ENCODE measurements at regions not wholly inside any gene's neighbourhood (a gene's known extent, or its start where the extent isn't known, plus 50 kb on each side); places are given as distances from the start of the nearest gene placed in this dataset.

DNA sequence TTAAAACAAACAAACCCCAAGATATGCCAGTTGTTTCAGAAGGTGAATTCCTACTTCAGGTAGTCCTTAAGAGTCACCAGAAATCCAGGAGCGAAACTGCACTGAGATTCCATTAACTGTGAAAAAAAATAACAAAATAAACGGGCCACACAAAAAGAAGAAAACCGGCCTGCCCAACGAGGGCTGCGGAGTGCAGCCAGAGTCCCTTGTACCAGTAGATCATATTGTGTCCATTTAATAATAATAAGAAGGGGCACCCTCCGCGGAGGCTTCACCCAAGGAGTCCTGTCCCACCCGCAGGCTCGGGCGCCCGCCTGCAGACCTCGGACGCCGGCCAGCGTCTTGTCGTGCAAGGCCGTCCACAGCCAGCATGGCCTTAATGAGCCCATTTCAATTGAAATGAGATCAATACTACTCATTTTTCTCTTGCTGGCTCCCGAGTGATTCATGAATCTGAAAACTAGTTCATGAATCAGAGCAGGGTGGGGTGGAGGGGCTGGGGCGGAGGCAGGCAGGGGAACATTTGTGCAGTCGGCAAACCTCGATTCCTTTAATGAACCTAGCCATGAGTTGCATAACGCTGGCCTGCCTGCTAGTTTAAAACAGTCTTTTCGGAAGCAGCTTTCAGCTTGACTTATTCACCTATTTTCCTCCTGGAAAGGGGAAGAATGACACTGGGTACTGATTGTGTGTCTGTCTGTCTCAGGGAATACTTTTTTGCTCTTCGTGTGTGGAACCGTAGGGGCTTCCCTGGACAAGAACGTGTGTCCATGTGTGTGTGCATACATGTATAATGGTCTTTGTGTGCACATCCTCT lies 113.1 kb upstream of the IRF2BP2 start:
- Histone ChIP-seq H3K4me2 (ENCODE audit: low read depth, low read length, poor library complexity, severe bottlenecking) (no peak overlapping the region), H3K27me3 (ENCODE audit: low read length) (no peaks in the 10 kb centered on the region), H3K4me3 (ENCODE audit: low read length) (no peak overlapping the region), H3K4me1 (ENCODE audit: low read length) (peaks cover 11% of the 10 kb centered on the region), H3K36me3 (ENCODE audit: insufficient read depth, low read length) (no peaks in the 10 kb centered on the region), H4K20me1 (ENCODE audit: insufficient read depth, low read depth, low read length) (no peaks in the 10 kb centered on the region), H2AFZ (ENCODE audit: low read length) (no peak overlapping the region), H3K27ac (ENCODE audit: low read length) (no peak overlapping the region), H3K9ac (ENCODE audit: low read length) (no peak overlapping the region), H3K79me2 (ENCODE audit: low read length) (no peaks in the 10 kb centered on the region), H3K9me2 (replicated peaks; ENCODE audit: insufficient read depth, low read length) (no peaks in the 10 kb centered on the region), H3K9me3 (ENCODE audit: low read length) (no peaks in the 10 kb centered on the region)
- DNase-seq = no peak

DNA sequence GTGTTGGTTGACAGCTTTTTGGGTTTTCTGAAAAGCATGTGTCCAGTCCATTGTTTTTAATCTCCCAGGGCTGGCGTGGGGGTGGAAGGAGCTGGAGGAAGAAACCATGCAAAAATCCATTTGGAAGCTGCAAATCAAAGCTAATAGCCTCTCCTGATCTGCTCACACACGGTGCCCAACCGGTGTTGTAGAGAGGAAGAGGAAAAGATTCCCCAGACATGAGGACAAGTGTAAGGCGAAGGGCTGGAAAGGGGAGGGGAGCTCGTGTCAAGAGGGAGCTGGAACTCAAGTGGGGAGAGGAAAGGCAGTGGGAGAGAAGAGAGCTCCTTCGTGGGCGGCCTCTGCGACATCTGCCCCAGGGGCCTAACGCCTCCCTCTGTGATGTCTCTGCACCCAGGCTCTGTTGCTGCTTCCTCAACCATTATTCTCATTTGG lies 112.3 kb upstream of the IRF2BP2 start:
- Histone ChIP-seq H3K4me2 (ENCODE audit: low read depth, low read length, poor library complexity, severe bottlenecking) (no peak overlapping the region), H3K27me3 (ENCODE audit: low read length) (no peaks in the 10 kb centered on the region), H3K9ac (ENCODE audit: low read length) (no peak overlapping the region), H4K20me1 (ENCODE audit: insufficient read depth, low read depth, low read length) (no peaks in the 10 kb centered on the region), H3K27ac (ENCODE audit: low read length) (no peak overlapping the region), H3K4me1 (ENCODE audit: low read length) (peaks cover 11% of the 10 kb centered on the region), H2AFZ (ENCODE audit: low read length) (no peak overlapping the region), H3K9me3 (ENCODE audit: low read length) (no peaks in the 10 kb centered on the region), H3K36me3 (ENCODE audit: insufficient read depth, low read length) (no peaks in the 10 kb centered on the region), H3K79me2 (ENCODE audit: low read length) (no peaks in the 10 kb centered on the region), H3K9me2 (replicated peaks; ENCODE audit: insufficient read depth, low read length) (no peaks in the 10 kb centered on the region), H3K4me3 (ENCODE audit: low read length) (no peak overlapping the region)
- DNase-seq = no peak

DNA sequence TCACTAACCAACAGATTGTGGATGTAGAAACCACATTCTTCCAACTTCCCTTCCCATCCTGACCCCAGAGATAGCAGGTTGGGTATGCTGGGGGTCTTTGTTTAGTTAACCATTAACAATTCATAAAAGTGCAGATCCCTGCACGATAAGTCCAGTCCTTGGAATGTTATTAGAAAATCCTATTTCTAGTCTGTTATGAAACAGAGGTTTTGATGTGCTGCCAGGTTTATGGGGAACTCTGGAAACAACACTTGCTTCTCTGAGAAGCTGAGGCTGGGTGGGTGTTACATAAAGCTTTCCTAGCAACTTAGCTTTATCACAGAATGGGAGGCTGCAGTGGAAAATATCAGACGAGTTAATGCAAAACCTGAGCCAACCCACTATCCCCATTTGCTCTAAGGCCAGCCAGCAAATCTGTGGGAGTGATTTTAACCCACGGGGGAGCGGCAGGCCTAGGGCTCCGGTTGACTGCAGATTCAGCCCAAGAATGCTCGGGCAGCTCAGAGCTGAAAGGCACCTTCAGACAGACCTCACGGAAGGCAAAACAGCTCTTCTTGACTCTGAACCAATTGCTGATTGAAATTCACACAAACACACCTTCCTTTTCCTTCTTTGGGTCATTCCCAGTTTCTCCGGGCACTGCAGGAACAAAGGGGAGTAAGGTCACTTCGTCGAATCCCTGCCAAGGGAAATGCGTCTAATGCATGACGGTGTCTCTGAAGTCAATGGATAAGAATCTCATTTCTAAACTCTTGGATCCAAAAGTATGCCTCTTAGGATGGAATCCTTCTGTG lies 111.7 kb upstream of the IRF2BP2 start:
- Histone ChIP-seq H3K9ac (ENCODE audit: low read length) (no peak overlapping the region), H3K9me3 (ENCODE audit: low read length) (no peaks in the 10 kb centered on the region), H3K4me1 (ENCODE audit: low read length) (peaks cover 5% of the 10 kb centered on the region), H3K4me3 (ENCODE audit: low read length) (no peak overlapping the region), H2AFZ (ENCODE audit: low read length) (no peak overlapping the region), H3K27me3 (ENCODE audit: low read length) (no peaks in the 10 kb centered on the region), H3K4me2 (ENCODE audit: low read depth, low read length, poor library complexity, severe bottlenecking) (no peak overlapping the region), H3K9me2 (replicated peaks; ENCODE audit: insufficient read depth, low read length) (no peaks in the 10 kb centered on the region), H3K27ac (ENCODE audit: low read length) (no peak overlapping the region), H4K20me1 (ENCODE audit: insufficient read depth, low read depth, low read length) (no peaks in the 10 kb centered on the region), H3K36me3 (ENCODE audit: insufficient read depth, low read length) (no peaks in the 10 kb centered on the region), H3K79me2 (ENCODE audit: low read length) (no peaks in the 10 kb centered on the region)
- DNase-seq = no peak

DNA sequence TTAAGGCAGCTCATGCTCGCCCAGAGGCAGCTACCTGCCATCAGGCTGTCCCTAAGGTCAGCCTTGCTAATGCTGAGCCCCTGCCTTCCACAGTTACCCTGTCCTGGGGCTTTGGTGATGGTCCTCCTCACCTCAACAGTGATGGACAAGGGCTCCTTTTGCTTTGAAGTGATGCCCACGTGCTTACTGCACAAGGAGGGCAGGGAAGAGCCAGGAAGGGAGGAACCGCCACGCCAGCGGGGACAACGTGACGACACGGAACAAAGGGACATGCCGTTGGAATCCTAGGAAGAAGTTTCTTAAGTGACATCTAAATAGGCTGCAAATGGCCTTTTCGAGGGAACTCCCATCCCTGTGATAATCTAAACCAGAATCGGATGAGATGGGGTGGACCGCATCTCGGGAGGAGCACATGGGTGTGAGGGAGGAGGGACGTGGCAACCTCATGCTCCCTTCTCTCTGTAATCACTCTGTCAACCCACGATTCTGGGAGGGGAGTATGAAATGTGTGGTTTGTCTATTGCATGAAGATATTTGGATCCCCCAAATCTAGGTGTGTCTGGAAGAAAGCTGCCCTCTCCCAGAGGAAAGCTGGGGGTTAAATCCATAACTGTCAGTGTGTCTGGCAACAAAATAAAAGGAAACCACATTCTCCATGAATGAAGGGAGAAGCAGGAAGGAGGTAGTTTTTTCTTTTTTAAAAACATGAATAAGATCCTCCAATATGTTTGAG lies 110.9 kb upstream of the IRF2BP2 start:
- no peaks in the 10 kb centered on the region for H3K9me3 ChIP-seq (ENCODE audit: low read length)
- no peaks in the 10 kb centered on the region for H3K27me3 ChIP-seq (ENCODE audit: low read length)
- no peak overlapping the region for H3K4me3 ChIP-seq (ENCODE audit: low read length)
- H3K9me2 ChIP-seq (replicated peaks; ENCODE audit: insufficient read depth, low read length) = no peaks in the 10 kb centered on the region
- no peak overlapping the region for H3K4me2 ChIP-seq (ENCODE audit: low read depth, low read length, poor library complexity, severe bottlenecking)
- H3K27ac ChIP-seq (ENCODE audit: low read length) = no peak overlapping the region
- no peaks in the 10 kb centered on the region for H3K79me2 ChIP-seq (ENCODE audit: low read length)
- no peaks in the 10 kb centered on the region for H4K20me1 ChIP-seq (ENCODE audit: insufficient read depth, low read depth, low read length)
- H3K4me1 ChIP-seq (ENCODE audit: low read length) = peaks cover 4% of the 10 kb centered on the region
- no peak overlapping the region for H2AFZ ChIP-seq (ENCODE audit: low read length)
- DNase-seq = no peak
- H3K36me3 ChIP-seq (ENCODE audit: insufficient read depth, low read length) = no peaks in the 10 kb centered on the region
- H3K9ac ChIP-seq (ENCODE audit: low read length) = no peak overlapping the region

DNA sequence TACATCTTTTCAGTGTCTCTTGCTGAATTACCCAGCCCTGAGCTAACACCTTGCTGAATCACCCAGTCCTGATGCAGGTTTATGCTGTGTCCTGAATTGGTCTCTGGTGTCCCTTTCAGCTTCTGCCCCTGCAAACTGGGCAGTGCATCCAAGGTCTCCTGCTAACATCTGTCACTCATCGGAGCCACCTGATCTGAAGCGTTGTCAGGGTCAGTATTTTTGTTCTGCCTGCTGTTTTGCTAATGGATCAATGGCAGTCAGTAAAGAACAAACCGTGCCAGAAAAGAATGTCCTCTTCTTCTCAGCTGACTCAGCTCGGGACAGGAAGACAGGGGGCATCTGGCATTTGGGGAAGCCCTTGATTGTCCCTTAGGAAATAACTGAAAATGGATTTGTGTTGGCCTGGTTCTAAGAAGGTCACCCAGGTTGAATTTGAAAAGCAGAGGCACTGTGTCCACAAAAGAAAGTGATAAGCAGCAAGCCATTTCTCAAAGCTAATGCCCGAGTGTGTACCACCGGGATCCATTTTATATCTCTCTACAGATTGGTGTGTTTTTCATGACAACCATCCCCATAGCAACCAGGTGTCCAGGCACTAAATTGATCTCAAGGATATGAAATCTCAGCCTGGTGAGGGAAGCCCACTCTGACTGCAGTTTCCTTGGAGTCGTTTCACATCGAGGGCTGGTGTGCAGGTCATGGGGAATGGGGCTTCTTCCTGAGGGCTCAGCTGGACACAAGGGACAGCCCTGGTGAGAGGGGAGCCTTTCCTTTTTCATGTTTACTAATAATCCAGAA lies 109.7 kb upstream of the IRF2BP2 start:
- H3K4me2 ChIP-seq (ENCODE audit: low read depth, low read length, poor library complexity, severe bottlenecking) = no peak overlapping the region
- no peaks in the 10 kb centered on the region for H3K9me3 ChIP-seq (ENCODE audit: low read length)
- H3K9ac ChIP-seq (ENCODE audit: low read length) = no peak overlapping the region
- H3K4me1 ChIP-seq (ENCODE audit: low read length) = peaks cover 4% of the 10 kb centered on the region
- H3K36me3 ChIP-seq (ENCODE audit: insufficient read depth, low read length) = no peaks in the 10 kb centered on the region
- H3K4me3 ChIP-seq (ENCODE audit: low read length) = no peak overlapping the region
- no peaks in the 10 kb centered on the region for H3K9me2 ChIP-seq (replicated peaks; ENCODE audit: insufficient read depth, low read length)
- no peak for DNase-seq
- no peaks in the 10 kb centered on the region for H3K79me2 ChIP-seq (ENCODE audit: low read length)
- H3K27ac ChIP-seq (ENCODE audit: low read length) = no peak overlapping the region
- no peaks in the 10 kb centered on the region for H3K27me3 ChIP-seq (ENCODE audit: low read length)
- no peaks in the 10 kb centered on the region for H4K20me1 ChIP-seq (ENCODE audit: insufficient read depth, low read depth, low read length)
- no peak overlapping the region for H2AFZ ChIP-seq (ENCODE audit: low read length)

DNA sequence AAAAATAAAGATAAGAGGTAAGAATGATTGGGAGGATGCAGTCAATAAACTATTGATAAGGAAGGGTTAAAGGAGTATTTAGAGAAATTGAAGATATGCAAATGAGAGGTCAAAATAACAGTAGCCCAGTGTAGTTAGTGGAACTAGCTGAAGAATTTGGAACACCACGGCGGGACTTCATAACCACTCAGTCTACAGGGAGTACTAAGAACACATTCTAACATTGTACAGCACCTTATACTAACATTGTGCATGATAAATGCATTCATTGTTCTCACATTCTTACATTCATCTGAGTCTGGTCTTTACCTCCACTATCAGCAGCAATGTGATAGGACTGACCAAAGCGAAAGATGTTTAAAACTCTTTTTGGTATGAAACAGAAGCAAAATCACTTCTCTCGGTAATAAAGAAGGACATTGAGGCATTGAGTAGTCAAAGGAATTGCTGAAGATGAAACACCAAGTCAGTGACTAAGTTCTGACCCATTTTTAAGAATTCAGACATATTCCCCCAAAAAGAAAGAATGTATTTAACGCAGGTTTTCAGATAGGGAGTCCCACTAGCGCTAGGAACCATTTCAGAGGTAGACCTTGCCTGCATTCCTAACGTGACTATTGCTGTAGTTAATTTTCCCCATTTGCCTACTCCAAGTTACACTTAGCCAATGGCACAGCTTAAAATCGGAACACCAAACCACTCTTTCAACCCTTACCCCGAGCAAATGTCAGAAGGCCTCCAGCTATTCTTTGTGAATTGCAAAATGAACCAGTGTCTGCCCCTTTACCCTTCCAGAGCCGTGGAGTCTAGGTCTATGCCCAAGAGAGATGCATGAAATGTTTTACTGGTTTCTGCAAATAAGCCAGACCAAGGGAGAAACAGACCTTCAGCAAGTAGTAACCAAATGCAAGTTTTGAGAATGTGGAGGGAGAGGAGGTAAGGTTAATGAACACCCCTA lies 108.8 kb upstream of the IRF2BP2 start:
- H3K9me3 ChIP-seq (ENCODE audit: low read length) = no peaks in the 10 kb centered on the region
- no peak for DNase-seq
- no peak overlapping the region for H3K9ac ChIP-seq (ENCODE audit: low read length)
- H3K9me2 ChIP-seq (replicated peaks; ENCODE audit: insufficient read depth, low read length) = no peaks in the 10 kb centered on the region
- H3K79me2 ChIP-seq (ENCODE audit: low read length) = no peaks in the 10 kb centered on the region
- H3K4me3 ChIP-seq (ENCODE audit: low read length) = no peak overlapping the region
- H2AFZ ChIP-seq (ENCODE audit: low read length) = no peak overlapping the region
- H3K4me2 ChIP-seq (ENCODE audit: low read depth, low read length, poor library complexity, severe bottlenecking) = no peak overlapping the region
- no peaks in the 10 kb centered on the region for H3K27me3 ChIP-seq (ENCODE audit: low read length)
- H3K36me3 ChIP-seq (ENCODE audit: insufficient read depth, low read length) = no peaks in the 10 kb centered on the region
- H4K20me1 ChIP-seq (ENCODE audit: insufficient read depth, low read depth, low read length) = no peaks in the 10 kb centered on the region
- H3K27ac ChIP-seq (ENCODE audit: low read length) = no peak overlapping the region
- H3K4me1 ChIP-seq (ENCODE audit: low read length) = peaks cover under 1% of the 10 kb centered on the region

DNA sequence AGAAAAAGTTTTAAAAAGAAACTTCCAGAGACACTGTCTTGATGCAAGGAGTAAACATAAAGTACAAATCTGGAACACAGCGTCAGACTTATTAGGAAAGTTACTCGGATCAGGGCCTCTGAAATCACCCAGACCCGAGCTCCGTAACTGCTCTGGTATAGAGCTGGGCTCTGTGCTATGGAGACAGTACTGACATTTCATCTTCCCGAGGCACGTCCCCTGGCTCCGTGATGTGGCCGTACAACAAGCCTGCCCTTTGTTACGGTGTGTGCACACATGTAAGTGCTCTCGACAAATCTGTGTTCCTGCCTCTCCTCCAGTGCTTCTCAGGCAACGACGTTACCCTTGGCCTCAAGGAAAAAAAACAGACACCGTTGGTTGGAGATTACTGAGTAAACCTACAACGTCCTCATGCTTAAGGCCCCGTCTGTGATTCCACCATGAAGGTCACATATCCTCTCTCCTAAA lies 107.0 kb upstream of the IRF2BP2 start:
- Histone ChIP-seq H2AFZ (ENCODE audit: low read length) (no peak overlapping the region), H3K9ac (ENCODE audit: low read length) (no peak overlapping the region), H4K20me1 (ENCODE audit: insufficient read depth, low read depth, low read length) (no peaks in the 10 kb centered on the region)

More for the DNA sequence above, 107.0 kb upstream of the IRF2BP2 start:
- H3K4me2 ChIP-seq (ENCODE audit: low read depth, low read length, poor library complexity, severe bottlenecking) = no peak overlapping the region
- no peaks in the 10 kb centered on the region for H3K27me3 ChIP-seq (ENCODE audit: low read length)
- no peaks in the 10 kb centered on the region for H3K9me2 ChIP-seq (replicated peaks; ENCODE audit: insufficient read depth, low read length)
- DNase-seq = no peak
- no peak overlapping the region for H3K27ac ChIP-seq (ENCODE audit: low read length)
- no peaks in the 10 kb centered on the region for H3K4me1 ChIP-seq (ENCODE audit: low read length)
- no peaks in the 10 kb centered on the region for H3K79me2 ChIP-seq (ENCODE audit: low read length)
- H3K9me3 ChIP-seq (ENCODE audit: low read length) = no peaks in the 10 kb centered on the region
- H3K36me3 ChIP-seq (ENCODE audit: insufficient read depth, low read length) = no peaks in the 10 kb centered on the region
- H3K4me3 ChIP-seq (ENCODE audit: low read length) = no peak overlapping the region

Data from Karpas-422 (cell line).